GM06990 (cell line): ENCODE measurements at regions not wholly inside any gene's neighbourhood (a gene's known extent, or its start where the extent isn't known, plus 50 kb on each side); places are given as distances from the start of the nearest gene placed in this dataset.
"Not testable (repeated sequence)": the region's sequence is repeated elsewhere in the genome, so short reads cannot be mapped to it uniquely, and the experiment has no call there.

Source experiments
- DNase-seq: peaks from one replicate; pipeline ENCODE4 v3.0.0-alpha.2; 2011; ENCODE audit not compliant: insufficient read length; ENCODE audit errors: extremely low read depth
- H3K27me3 ChIP-seq: replicated peaks from 2 replicates; pipeline ENCODE4 v1.6.0; 2011; ENCODE audit warnings: low read length; ENCODE audit not compliant: control insufficient read depth, insufficient read depth
- H3K36me3 ChIP-seq: 2 replicates; pipeline ENCODE4 v1.5.1; 2011; ENCODE audit warnings: low read length; ENCODE audit not compliant: control insufficient read depth, insufficient read depth
- H3K4me3 ChIP-seq: replicated peaks from 2 replicates; pipeline ENCODE4 v1.5.1; 2011; ENCODE audit warnings: low read depth, mild to moderate bottlenecking, control low read depth, low read length
- TF ChIP-seq, protein P1 (sequence below): IDR thresholded peaks from 2 replicates; pipeline ENCODE4 v1.5.1; 2011; ENCODE audit warnings: low read length, control low read depth, mild to moderate bottlenecking, inconsistent platforms; ENCODE audit not compliant: insufficient read depth, poor library complexity, severe bottlenecking

DNA sequence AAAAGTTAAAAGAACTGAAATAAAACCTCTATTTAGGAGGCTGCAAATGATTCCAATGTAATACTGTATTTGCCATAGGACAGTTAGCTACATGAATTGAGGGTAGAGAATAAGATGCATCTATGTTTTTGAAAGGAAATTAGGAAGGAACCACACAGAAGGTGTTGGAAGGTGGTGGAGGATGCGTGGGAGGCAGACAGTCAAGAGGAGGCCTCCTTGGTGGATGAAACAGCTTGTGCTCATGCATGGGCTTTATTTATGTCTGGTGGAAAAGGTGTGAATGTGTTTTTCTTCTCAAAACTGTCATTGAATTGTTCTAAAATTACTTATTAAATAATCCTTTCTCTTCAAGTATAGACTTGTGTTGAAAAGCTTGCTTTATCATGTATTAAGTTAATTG lies 314.4 kb upstream of the NPSR1 start:
- no peak for DNase-seq
- no peak overlapping the region for H3K4me3 ChIP-seq
- H3K27me3 ChIP-seq: no peaks in the 10 kb centered on the region
- TF ChIP-seq, protein P1, sequence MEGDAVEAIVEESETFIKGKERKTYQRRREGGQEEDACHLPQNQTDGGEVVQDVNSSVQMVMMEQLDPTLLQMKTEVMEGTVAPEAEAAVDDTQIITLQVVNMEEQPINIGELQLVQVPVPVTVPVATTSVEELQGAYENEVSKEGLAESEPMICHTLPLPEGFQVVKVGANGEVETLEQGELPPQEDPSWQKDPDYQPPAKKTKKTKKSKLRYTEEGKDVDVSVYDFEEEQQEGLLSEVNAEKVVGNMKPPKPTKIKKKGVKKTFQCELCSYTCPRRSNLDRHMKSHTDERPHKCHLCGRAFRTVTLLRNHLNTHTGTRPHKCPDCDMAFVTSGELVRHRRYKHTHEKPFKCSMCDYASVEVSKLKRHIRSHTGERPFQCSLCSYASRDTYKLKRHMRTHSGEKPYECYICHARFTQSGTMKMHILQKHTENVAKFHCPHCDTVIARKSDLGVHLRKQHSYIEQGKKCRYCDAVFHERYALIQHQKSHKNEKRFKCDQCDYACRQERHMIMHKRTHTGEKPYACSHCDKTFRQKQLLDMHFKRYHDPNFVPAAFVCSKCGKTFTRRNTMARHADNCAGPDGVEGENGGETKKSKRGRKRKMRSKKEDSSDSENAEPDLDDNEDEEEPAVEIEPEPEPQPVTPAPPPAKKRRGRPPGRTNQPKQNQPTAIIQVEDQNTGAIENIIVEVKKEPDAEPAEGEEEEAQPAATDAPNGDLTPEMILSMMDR: no peak
- H3K36me3 ChIP-seq: no peaks in the 10 kb centered on the region

DNA sequence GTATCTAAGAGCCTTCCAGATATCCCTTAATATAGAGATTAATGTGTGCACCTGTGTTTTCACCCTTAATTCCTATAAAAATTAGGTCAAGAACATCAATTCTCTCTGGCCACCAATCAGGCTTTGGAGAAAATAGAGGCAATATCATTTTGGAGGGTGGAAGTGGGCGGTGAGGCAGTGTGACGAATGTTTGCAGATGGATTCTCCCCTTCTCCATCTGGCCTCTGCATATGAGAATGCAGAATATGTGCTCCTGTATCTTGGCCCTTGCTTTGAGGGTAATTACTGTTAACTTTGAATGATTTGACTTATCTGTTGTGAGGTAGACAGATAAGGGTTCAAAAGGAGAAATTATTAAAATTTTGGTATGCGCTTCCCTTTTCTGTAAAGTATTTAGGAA lies 304.0 kb upstream of the NPSR1 start:
- no peak for DNase-seq
- Histone ChIP-seq H3K4me3 (no peak overlapping the region), H3K36me3 (no peaks in the 10 kb centered on the region), H3K27me3 (no peaks in the 10 kb centered on the region)
- TF ChIP-seq, protein P1: no peak

DNA sequence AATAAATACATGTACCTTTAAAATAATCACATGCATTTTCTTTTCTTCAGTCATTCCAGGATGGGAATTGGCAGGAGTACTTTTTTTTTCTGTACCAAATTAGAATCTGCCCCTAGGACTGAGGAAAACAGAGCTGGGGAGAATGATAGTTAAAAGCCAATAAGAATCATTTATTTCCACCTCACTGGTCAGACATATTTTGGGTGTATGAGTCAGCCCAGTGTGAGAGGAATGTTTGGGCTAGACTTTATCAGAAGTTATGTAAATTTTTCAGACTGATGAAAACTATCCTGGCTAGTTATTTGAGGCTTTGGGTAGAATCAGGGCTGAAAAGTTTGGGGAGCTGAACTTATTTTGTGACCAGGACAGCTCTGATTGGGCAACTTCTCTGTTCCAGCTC lies 303.1 kb upstream of the NPSR1 start:
- no peaks in the 10 kb centered on the region for H3K27me3 ChIP-seq
- H3K36me3 ChIP-seq: no peaks in the 10 kb centered on the region
- H3K4me3 ChIP-seq: no peak overlapping the region
- TF ChIP-seq, protein P1: no peak
- DNase-seq: no peak

DNA sequence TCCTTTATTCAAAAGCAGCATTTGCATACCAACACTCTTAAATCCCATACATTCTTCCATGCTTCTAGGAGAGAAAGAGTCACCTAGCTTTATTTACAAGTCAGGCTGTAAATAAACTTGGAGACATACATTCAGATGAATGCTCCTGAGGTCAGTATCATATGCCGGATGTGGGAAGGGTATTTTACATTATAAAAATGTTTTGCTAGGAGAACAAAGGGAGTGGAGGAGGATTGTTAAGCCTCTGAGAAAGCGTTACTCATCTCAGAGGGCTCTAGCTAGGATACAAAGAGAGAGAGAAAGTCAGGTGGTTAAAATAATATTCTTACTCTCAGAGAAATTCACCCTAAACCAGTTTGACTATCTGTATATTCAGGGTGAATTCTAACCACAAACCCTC lies 300.9 kb upstream of the NPSR1 start:
- DNase-seq: no peak
- Histone ChIP-seq H3K27me3 (no peaks in the 10 kb centered on the region), H3K36me3 (no peaks in the 10 kb centered on the region), H3K4me3 (no peak overlapping the region)
- TF ChIP-seq, protein P1: no peak

DNA sequence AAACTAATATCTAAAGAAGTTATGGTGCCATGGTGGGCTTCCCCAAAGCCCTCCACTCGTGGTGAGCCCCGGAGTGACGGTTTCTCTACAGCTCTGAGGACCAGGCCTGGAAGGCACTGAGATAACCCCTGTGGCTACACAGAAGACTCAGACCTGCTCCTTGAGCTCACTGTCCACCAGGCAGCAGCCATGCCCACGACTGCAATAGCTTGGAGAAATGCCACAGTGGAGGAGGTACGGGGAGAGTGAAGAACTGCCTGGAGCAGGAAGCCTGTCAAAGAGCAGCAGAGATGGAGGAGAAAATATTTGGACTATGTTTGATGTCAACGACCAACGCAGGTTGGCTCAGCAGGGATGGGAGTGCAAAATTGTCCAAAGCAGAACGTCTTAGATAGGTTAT lies 300.1 kb upstream of the NPSR1 start:
- H3K4me3 ChIP-seq: no peak overlapping the region
- TF ChIP-seq, protein P1: no peak
- DNase-seq: no peak
- no peaks in the 10 kb centered on the region for H3K36me3 ChIP-seq
- no peaks in the 10 kb centered on the region for H3K27me3 ChIP-seq

DNA sequence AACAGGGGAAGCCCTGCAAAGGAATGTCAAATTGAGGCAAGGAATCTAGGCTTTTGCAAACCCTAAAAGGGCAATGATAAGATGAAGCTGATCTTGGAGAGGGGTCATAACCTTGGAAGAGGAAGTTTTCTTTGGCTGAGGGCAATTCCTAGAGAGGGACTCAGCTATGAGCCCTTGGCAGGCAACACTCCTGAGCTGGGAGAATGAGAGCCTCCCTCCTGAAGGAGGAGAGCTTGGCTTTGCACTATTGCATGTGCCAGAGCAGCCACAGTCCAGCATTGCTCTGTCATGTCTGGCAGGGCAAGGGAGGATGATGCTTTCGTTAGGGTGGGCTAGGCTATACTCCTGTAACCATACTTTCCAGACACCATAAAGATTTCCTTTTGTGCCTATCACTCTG lies 299.4 kb upstream of the NPSR1 start:
- DNase-seq, H3K36me3 ChIP-seq, H3K27me3 ChIP-seq, H3K4me3 ChIP-seq: not testable (repeated sequence)
